HUDEP-2 (cell line): ENCODE measurements at regions not wholly inside any gene's neighbourhood (a gene's known extent, or its start where the extent isn't known, plus 50 kb on each side); places are given as distances from the start of the nearest gene placed in this dataset.
"Not testable (repeated sequence)": the region's sequence is repeated elsewhere in the genome, so short reads cannot be mapped to it uniquely, and the experiment has no call there.

Experiments
- DNase-seq, 76 experiments: peaks; one replicate each; lab custom pipeline; 2025; ENCODE audit not compliant: unreplicated experiment in 76 of 76; lab: John Stamatoyannopoulos, UW

DNA sequence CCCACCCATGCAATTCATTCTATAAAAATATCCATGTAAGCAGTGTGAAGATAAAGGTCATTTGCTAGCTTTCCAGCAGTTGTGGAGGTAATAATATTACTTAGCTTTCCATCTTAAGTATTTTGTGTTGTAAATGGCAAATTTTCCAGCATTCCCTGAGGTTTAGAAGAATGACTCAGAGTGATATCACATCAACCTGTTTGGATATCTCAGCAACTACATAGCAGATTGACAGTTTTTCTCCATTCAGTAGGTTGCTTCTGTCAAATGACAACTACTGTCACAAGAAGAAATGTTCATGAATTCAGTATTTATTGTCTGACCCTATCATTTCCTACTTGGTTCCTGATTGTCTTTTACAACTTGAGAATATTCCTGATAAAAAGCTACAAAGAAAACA, 434.9 kb upstream of the GALNTL6 start:
- DNase-seq, result no peak

DNA sequence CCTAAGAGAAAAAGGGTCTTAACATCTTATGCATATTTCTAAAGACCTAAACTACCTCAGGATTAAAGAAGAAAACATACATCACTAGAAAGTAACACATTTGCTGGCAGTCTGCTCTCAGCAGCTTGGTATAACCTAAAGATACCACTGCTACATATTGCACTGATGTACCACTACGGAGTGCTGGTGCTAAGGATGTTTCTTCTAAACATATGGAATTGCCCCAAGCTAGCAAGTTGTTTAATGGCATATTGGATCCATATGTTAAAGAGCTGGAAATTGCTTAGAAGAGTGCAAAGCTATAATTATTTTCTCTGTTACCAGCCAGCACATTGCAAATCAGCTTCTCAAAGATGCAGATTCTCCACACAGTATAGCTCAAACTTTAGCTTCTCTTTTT, 436.5 kb upstream of the GALNTL6 start:
- no peak for DNase-seq

DNA sequence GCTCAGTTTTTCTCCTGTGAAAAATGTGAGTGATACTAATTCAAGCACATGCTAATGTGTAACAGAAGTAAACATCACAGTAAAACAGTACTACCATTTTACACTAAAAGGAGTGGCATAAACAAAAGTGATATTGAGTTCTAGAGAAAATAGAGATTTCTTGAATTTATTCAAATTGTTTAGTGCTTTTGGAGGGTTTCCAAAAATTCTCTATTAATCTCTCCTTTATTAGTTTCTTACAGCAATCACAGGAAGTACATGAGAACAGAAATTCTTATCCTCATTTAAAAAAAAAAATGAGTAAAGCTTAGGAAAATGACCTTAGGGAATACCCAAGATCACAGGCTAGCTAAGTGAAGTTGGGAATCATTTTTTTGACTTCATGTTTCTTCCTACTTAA, 459.7 kb upstream of the GALNTL6 start:
- DNase-seq, result no peak

DNA sequence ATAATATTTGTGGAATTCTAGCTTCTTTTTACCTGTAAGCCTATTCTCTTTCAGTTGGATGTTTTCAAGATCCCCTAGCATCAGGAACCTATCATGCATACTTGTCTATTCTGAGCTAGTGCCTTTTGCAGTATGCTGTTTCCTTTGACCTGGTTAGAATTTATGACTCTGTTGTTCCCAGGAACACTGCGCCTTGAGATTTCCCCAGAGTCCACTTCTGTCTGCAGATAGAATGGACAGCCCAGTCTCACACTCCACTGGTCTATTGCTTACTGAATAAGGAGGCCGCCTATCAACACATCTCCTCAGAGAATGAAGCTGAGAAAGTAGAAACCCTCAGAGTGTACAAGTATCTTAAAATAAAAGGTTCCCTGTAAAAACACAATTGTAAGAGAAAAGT, 465.1 kb upstream of the GALNTL6 start:
- DNase-seq, result no peak

DNA sequence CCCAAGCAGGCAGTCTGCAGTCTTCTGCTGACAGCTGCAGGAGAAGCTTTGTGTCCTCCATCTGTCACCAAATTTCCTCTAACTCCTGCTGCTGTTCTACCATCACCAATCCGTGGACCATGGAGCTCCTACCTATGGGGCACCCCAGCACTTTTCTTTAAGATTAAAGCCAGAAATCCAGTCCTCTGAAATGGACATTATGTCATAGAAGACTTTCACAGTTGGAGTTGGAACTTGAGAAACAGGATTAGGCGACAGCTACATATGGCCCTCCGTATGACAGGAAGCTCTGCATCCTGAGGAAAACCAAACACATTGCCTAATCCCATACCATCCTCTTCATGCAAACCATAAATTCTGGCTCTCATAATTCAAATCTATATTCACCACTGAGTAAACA, 470.6 kb upstream of the GALNTL6 start:
- DNase-seq, result no peak

DNA sequence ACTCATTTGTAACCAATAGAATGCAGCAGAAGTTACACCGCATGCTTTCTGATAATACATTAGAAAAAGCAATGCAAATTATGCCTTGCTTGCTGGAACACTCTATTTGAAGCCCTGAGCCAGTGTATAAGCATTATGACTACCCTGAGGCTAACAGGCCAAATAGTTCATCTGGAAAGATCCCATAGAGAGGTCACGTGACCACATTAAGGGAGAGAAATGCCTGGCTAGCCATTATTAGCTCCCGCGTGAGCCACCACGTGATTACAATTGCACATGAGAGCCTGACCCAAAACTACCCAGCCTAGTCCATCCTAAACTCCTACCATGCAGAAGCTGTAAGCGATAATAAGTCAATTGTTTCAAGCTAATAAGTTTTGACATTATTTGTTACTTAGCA, 472.9 kb upstream of the GALNTL6 start:
- DNase-seq, result no peak

DNA sequence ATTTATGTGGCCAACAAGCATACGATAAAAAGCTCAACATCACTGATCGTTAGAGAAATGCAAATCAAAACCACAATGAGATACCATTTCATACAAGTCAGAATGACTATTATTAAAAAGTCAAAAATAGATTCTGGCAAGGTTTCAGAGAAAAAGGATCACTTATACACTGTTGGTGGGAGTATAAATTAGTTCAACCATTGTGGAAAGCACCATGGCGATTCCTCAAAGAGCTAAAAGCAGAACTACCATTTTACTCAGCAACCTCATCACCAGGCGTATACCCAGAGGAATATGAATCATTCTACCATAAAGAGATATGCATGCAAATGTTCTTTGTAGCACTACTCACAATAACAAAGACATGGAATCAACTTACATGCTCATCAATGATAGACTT, 478.7 kb upstream of the GALNTL6 start:
- no peak for DNase-seq

DNA sequence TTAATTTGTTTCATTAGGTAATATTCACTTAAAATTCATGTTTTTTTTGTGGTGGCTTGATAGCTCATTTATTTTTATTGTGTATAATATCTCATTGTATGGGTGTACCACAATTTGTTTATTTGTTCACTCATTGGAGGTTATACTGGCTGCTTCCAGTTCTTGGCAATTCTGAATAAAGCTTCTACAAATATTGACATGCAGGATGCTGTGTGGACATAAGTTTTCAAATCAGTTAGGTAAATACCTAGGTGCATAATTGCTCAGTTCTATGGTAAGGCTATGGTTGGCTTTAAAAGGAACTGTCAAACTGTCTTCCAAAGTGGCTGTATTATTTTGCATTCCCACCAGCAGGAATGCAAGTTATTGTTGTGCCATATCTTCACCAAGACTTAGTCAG, 504.5 kb upstream of the GALNTL6 start:
- DNase-seq, result no peak

DNA sequence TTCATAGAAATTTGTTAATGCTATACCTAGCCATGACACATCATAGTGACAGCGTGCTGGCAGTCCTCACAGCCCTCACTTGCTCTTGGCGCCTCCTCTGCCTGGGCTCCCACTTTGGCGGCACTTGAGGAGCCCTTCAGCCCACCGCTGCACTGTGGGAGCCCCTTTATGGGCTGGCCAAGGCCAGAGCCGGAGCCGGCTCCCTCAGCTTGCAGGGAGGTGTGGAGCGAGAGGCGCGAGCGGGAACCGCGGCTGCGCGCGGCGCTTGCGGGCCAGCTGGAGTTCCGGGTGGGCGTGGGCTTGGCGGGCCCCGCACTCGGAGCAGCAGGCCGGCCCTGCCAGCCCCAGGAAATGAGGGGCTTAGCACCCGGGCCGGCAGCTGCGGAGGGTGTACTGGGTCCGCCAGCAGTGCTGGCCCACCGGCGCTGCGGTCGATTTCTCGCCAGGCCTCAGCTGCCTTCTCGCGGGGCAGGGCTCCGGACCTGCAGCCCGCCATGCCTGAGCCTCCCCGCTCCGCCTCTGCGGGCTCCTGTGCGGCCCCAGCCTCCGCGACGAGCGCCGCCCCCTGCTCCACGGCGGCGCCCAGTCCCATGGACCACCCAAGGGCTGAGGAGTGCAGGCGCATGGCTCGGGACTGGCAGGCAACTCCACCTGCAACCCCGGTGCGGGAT, 515.0 kb upstream of the GALNTL6 start:
- not testable (repeated sequence) for DNase-seq

DNA sequence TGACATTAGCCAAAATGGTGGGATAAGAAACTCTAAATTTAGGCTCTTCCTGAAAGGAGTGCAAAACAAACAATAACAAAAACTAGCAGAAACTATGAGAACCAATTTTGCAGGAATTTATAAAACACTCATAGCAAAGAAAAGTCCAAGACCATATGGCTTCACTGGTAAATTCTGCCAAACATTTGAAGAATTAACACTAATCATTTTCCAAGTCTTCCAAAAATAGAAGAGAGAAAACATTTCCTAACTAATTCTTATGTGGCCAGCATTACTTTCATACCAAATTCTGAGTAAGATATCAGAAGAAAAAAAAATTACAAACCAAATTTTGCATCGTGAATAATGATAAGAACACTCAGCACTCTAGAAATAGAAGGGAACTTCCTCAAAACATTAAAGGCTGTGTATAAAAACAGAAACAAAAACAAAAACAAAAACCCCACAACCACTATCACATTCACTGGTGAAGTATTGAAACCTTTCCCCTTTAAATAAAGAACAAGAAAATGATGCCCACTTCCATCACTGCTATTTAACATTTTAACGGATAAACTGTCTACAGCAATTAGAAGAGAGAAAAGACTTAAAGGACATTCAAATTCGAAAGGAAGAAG, 524.3 kb upstream of the GALNTL6 start:
- DNase-seq, result no peak

DNA sequence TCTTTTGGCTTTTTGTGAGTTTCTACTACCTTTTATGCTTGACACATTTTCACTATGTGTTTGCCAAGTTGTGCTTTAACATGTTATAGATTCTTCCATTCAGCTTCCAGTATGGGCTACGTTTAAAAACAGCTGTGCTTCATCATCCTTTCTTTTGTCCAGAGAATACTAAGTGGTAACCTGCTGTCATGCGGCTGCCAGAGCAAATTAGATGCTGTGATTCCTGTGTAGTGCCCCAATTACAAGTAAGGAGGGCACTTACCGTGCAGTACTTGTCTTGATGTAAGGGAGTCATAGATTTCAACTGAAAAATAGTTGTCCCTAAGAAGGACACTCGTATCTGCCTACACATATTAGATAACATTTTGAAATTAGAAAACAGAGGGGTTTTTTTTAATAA, 531.8 kb upstream of the GALNTL6 start:
- DNase-seq, result no peak

DNA sequence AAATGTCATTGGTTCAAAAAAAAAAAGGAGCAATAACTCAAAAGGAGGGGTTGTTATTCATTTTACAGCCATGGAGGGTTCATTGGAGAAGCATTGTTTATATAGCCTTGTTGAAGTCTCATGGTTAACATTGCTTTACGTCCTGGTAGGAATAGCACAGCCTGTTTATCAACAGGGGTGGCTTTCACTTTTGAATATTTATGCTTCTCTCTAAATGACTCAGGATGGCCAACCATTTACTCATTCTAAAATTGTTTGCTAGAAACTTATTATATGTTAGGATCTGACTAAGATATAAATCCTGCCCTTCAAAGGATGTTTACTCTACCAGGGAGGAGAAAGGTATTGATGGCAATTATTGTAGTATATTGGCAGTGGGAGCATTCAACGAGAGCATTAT, 534.1 kb upstream of the GALNTL6 start:
- DNase-seq, result no peak

DNA sequence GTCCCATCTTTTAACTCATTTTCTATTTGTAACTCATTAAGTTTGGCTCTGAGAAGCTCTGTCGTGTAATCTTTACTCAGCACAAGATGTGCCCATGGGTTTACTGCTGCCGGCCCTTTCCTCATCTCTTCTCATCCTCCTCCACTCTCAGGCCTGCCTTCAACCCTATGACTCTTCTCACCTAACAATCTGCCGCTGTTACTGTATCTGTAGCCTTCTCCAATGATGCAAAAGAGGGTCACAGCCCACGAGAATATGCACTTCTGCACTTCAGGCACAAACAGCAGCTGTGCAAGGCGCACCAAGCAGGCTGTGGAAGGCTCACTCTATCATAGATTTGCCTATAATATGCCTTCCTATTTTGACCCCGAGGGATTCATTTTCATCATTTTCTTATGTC, 546.5 kb upstream of the GALNTL6 start:
- DNase-seq, result no peak

DNA sequence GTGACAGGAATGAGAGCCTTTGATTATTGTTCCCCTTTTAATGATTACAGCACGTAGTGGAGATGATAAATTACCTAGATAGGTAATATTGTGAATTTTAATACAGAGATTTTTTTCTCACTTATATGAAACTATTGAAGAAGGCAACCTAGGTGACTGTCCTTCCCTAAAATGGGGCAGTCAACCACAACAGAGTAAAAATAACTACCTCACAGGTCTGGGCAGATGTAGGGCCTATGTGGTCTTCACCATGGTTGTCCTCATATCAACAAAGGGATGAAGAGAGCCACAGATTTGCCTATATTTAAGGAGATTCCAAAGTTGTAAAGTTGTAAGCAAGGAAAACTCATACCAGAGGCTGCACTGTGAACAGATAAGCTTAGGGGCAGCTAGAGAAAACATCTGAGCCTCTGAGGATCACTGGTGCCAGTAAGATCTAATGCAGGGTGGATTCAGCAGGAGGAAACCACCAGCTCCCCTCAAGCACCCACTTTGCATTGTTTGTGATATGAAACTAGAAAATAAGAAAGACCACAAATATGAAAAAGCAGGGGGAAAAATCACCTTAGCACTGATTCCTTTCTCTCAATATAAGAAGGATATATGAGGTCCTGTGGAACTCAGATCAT, 547.9 kb upstream of the GALNTL6 start:
- no peak for DNase-seq

DNA sequence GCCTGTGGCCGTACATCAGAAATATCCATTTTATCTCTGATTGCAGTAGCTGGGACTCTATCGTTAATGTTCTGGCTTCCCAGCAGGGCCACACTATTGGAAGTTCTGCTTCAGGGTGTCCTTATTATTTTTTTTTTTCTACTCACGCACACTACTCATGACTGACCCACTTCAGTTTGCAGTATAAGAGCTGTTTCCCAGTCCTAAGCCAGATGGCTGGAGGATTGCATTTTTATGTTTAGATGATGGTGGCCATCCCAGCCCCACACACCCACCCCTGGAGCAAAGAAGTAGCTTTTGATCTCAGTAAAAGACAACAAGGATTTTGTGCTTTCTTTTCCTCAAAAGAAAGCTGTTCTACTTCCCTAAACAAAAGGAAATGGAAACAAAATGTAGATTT, 557.0 kb upstream of the GALNTL6 start:
- DNase-seq, result no peak

DNA sequence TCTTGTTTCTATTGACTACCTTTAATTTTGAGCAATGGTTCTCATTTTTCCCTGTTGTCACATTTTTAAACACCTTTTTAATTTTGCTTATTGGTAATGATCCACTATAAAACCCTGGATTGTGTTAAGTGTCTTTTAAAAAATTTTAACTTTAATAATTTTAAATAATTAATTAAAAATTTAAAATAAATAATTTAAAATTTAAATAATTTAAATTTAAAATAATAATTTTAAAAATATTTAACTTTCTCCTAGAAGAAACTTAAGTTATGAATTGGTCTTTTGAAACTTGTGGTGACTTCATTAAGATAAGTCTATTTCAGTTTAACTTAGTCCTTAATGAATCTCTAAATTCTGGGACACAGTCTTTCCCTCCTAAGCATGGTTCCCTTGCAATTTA, 566.3 kb upstream of the GALNTL6 start:
- DNase-seq, result no peak

DNA sequence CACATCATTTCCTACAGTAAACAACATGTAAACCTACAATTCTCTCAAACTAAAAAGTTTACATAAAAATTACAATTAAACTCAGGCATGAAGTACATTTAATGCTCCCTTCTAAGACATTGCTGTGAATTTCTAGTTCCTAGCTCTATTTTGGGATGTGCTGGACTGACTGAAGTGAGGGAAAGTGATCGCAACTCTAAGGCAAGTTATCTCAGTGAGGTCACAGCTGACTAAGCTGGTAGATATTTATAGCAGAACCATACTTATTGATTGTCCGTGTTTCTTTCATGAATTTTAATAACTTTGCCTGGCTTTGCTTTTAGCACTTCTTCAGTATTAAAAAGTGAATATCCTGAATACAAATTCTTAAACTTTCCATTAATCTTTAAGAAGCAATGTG, 570.4 kb upstream of the GALNTL6 start:
- DNase-seq, result no peak

DNA sequence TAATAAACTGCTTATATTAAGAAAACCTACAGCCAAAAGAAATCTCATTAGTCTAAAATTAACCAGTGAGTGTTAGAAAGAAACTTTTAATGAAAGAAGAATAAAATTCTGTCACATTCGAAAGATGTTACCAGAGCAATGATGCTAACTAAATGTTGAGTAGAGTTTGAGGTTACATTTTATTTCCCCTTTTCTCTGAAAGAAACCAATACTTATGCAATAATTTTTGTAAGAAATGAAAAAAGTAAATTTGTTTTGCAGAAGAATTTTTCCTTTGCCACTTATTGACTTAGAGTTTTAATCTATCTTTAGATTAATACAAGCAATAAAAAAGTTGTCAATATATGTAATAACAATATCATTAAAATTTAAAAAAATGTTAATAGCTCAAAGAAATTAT, 574.0 kb upstream of the GALNTL6 start:
- DNase-seq, result no peak

DNA sequence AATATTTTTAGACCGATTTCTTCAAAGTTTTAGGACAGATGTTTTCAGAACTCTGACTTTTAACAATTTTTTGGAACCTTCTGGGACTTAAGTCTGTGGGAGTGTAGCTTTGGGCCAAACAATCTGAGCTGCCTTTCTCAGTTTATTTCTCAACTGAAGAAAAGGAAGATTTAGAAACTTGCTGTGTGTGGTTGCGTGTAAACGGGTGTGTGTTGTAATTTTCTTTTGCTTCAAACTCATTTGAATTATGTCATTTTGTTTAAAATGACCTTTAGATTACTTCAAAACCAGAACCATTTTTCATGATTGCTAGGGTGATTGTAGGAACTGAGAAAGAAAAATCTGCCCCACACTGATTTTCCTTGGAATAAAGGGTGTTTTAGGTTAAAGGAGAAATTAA, 577.7 kb upstream of the GALNTL6 start:
- DNase-seq, result no peak

DNA sequence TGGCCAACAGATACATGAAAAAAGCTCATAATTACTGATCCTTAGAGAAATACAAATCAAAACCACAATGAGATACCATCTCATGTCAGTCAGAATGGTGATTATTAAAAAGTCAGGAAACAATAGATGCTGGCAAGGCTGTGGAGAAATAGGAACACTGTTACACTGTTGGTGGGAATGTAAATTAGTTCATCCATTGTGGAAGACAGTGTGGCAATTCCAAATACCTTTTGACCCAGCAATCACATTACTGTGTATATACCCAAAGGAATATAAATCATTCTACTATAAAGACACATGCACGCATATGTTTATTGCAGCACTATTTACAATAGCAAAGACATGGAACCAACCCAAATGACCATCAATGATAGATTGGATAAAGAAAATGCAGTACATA, 583.9 kb upstream of the GALNTL6 start:
- DNase-seq, result not testable (repeated sequence)

DNA sequence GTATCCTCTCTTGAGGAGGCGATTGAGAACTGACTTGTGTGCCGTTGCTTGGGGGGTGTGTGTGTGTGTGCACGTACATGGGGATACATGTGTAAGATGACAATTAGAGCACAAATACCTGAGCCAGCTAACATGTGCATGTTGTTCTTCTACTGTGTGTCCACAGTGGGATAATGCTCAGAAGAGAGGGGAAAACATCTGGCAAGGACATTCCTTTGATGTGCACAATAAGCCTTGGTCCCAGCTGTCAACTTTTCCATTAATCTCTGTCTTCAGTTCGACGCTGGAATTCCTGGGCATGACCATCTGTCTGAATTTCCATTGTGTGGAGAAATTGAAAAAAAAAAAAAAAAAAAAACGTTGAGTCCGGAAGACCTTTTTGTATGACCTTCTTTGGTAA, 592.0 kb upstream of the GALNTL6 start:
- DNase-seq, result no peak

DNA sequence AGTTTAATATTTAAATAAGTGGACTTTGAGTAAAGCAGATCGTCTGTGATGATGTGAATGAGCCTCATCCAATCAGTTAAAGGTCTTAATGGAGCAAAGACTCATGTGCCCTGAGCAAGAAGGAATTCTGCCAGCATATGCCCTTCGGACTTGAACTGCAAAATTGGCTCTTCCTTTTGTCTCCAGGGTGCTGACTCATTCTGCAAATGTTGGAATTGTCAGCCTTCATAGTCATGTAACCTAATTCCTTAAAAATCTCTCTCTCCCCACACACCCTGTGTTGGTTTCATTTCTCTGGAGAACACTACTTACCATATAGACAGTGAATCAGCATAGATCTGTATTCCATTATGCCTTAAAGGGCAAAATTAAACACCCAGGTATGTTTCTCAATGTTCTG, 609.8 kb upstream of the GALNTL6 start:
- DNase-seq, result no peak
